Activated CD4-positive, alpha-beta T cell treated with anti-CD3 and anti-CD28 coated beads, Interleukin-2, amount 50 U/mL, for 16 hours (primary cell): ENCODE measurements at regions not wholly inside any gene's neighbourhood (a gene's known extent, or its start where the extent isn't known, plus 50 kb on each side); places are given as distances from the start of the nearest gene placed in this dataset.
"Not testable (repeated sequence)": the region's sequence is repeated elsewhere in the genome, so short reads cannot be mapped to it uniquely, and the experiment has no call there.

Source experiments
- DNase-seq: peaks from one replicate; pipeline ENCODE4 v3.0.0-alpha.2; 2020

- DNase-seq: no peak
Measured at GRCh38 chr14:36465178-36465577, 54.9 kb downstream of the NKX2-1 start.

- DNase-seq: no peak
Measured at GRCh38 chr14:36462890-36463289, 57.1 kb downstream of the NKX2-1 start.

GRCh38 chr14:36455241-36455627, 64.8 kb downstream of the NKX2-1 start:
- no peak for DNase-seq

GRCh38 chr14:36454599-36455240, 65.3 kb downstream of the NKX2-1 start:
- DNase-seq: no peak

GRCh38 chr14:36452860-36453259, 67.2 kb downstream of the NKX2-1 start:
- DNase-seq: no peak

- DNase-seq: no peak
Measured at GRCh38 chr14:36451310-36452065, 68.5 kb downstream of the NKX2-1 start.

- no peak for DNase-seq
Measured at GRCh38 chr14:36450550-36450949, 69.5 kb downstream of the NKX2-1 start.

- DNase-seq: no peak
Measured at GRCh38 chr14:36449903-36450302, 70.1 kb downstream of the NKX2-1 start.

- DNase-seq: no peak
Measured at GRCh38 chr14:36443374-36443773, 76.7 kb downstream of the NKX2-1 start.

GRCh38 chr14:36442824-36443241, 77.2 kb downstream of the NKX2-1 start:
- DNase-seq: no peak

- DNase-seq: no peak
Measured at GRCh38 chr14:36441283-36441682, 78.7 kb downstream of the NKX2-1 start.

GRCh38 chr14:36439766-36440165, 80.3 kb downstream of the NKX2-1 start:
- DNase-seq: no peak

- no peak for DNase-seq
Measured at GRCh38 chr14:36438883-36439282, 81.1 kb downstream of the NKX2-1 start.

- DNase-seq: no peak
Measured at GRCh38 chr14:36430662-36431084, 89.4 kb downstream of the NKX2-1 start.

- no peak for DNase-seq
Measured at GRCh38 chr14:36430169-36430568, 89.9 kb downstream of the NKX2-1 start.

- no peak for DNase-seq
Measured at GRCh38 chr14:36429692-36430091, 90.3 kb downstream of the NKX2-1 start.

GRCh38 chr14:36428350-36428749, 91.7 kb downstream of the NKX2-1 start:
- DNase-seq: no peak

GRCh38 chr14:36426836-36427235, 93.2 kb downstream of the NKX2-1 start:
- no peak for DNase-seq

GRCh38 chr14:36426113-36426512, 93.9 kb downstream of the NKX2-1 start:
- DNase-seq: no peak

GRCh38 chr14:36424478-36425102, 95.4 kb downstream of the NKX2-1 start:
- DNase-seq: no peak

GRCh38 chr14:36423430-36423829, 96.6 kb downstream of the NKX2-1 start:
- no peak for DNase-seq

GRCh38 chr14:36420149-36420687, 99.8 kb upstream of the MBIP start:
- no peak for DNase-seq

- DNase-seq: no peak
Measured at GRCh38 chr14:36418937-36419336, 98.5 kb upstream of the MBIP start.

- DNase-seq: not testable (repeated sequence)
Measured at GRCh38 chr14:36411951-36412350, 91.5 kb upstream of the MBIP start.
